Esophagus muscularis mucosa (tissue), 3 donors: ENCODE measurements at regions not wholly inside any gene's neighbourhood (a gene's known extent, or its start where the extent isn't known, plus 50 kb on each side); places are given as distances from the start of the nearest gene placed in this dataset.

Experiments
- POLR2AphosphoS5 ChIP-seq, 2 donors: sonication (generic); formaldehyde crosslinking; IDR thresholded peaks; one replicate each; pipeline ENCODE4 v1.6.1; 2017; ENCODE audit warnings: antibody characterized with exemption in 2 of 2
- TF ChIP-seq, protein P1 (sequence below), 3 experiments: fragments of 200-600 bp in 2 of 3; fragments of 450-650 bp in 1 of 3; sonication (generic) in 2 of 3; IDR thresholded peaks; one replicate each; pipeline ENCODE4 v1.5.1; 2017 to 2019; ENCODE audit warnings: antibody characterized with exemption in 3 of 3, mild to moderate bottlenecking in 2 of 3, moderate library complexity in 1 of 3

GRCh38 chr1:193590102-193590501 lies 403.7 kb upstream of the B3GALT2 start:
- no peak for TF ChIP-seq POLR2AphosphoS5 (IDR thresholded peaks at IDR 0.05)
- TF ChIP-seq, protein P1, sequence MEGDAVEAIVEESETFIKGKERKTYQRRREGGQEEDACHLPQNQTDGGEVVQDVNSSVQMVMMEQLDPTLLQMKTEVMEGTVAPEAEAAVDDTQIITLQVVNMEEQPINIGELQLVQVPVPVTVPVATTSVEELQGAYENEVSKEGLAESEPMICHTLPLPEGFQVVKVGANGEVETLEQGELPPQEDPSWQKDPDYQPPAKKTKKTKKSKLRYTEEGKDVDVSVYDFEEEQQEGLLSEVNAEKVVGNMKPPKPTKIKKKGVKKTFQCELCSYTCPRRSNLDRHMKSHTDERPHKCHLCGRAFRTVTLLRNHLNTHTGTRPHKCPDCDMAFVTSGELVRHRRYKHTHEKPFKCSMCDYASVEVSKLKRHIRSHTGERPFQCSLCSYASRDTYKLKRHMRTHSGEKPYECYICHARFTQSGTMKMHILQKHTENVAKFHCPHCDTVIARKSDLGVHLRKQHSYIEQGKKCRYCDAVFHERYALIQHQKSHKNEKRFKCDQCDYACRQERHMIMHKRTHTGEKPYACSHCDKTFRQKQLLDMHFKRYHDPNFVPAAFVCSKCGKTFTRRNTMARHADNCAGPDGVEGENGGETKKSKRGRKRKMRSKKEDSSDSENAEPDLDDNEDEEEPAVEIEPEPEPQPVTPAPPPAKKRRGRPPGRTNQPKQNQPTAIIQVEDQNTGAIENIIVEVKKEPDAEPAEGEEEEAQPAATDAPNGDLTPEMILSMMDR (IDR thresholded peaks at IDR 0.05): no peak
